Sigmoid colon (tissue), 4 donors: ENCODE measurements at regions not wholly inside any gene's neighbourhood (a gene's known extent, or its start where the extent isn't known, plus 50 kb on each side); places are given as distances from the start of the nearest gene placed in this dataset.

ENCODE experiments used
- POLR2A ChIP-seq, 2 donors: fragments of 450-650 bp; IDR thresholded peaks; one replicate each; pipeline ENCODE4 v1.6.1; 2016; ENCODE audit warnings: antibody characterized with exemption in 2 of 2, mild to moderate bottlenecking in 2 of 2, moderate library complexity in 2 of 2
- POLR2AphosphoS5 ChIP-seq, 4 donors: sonication (generic); formaldehyde crosslinking; IDR thresholded peaks; one replicate each; pipeline ENCODE4 v1.6.1; 2017; ENCODE audit warnings: antibody characterized with exemption in 4 of 4
- TF ChIP-seq, protein P1 (sequence below), 4 experiments: fragments of 450-650 bp in 3 of 4; fragments of 200-600 bp in 1 of 4; IDR thresholded peaks; one replicate each; pipeline ENCODE4 v1.5.1; 2016 to 2019; ENCODE audit warnings: antibody characterized with exemption in 4 of 4, mild to moderate bottlenecking in 3 of 4, moderate library complexity in 2 of 4

DNA sequence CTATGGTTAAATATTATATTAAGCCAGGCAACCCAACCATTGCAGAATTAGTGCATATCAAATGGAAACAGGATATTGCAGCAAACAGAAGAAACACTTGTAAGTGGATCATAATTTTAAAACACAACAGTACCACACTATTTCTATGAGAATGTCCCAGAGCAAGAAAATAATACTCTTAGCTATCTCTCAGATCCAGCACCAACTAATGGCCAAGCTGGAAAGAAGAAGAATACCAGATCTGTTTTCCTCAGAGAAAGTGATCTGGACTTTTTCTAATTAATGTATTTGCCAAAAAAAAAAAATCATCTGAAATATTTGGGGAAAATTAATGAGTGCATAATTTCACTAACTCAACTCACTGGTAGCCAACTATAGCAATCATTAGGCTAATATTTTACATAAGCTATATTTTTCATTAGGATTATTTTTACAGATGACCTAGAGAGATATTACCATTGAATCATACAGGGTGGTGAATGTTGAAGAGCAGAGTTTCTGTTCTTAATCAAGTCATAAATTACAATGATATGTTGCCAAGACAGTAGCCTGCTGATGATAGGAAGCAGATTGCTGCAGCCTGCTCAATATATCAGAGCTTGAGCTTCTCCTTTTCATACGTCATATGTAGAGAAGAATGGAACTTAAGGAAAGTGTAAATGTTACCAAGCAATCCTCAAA, 995.4 kb upstream of the LRRN3 start:
- TF ChIP-seq, protein P1, sequence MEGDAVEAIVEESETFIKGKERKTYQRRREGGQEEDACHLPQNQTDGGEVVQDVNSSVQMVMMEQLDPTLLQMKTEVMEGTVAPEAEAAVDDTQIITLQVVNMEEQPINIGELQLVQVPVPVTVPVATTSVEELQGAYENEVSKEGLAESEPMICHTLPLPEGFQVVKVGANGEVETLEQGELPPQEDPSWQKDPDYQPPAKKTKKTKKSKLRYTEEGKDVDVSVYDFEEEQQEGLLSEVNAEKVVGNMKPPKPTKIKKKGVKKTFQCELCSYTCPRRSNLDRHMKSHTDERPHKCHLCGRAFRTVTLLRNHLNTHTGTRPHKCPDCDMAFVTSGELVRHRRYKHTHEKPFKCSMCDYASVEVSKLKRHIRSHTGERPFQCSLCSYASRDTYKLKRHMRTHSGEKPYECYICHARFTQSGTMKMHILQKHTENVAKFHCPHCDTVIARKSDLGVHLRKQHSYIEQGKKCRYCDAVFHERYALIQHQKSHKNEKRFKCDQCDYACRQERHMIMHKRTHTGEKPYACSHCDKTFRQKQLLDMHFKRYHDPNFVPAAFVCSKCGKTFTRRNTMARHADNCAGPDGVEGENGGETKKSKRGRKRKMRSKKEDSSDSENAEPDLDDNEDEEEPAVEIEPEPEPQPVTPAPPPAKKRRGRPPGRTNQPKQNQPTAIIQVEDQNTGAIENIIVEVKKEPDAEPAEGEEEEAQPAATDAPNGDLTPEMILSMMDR (IDR thresholded peaks at IDR 0.05) = no peak
- TF ChIP-seq POLR2A (IDR thresholded peaks at IDR 0.05) (no peak), POLR2AphosphoS5 (IDR thresholded peaks at IDR 0.05) (peak in 2 of 4 donors; percentile 31 to 60)
